T-helper 9 cell (primary cell): ENCODE measurements at regions not wholly inside any gene's neighbourhood (a gene's known extent, or its start where the extent isn't known, plus 50 kb on each side); places are given as distances from the start of the nearest gene placed in this dataset.

Source experiments
- DNase-seq: peaks from one replicate; pipeline ENCODE4 v3.0.0-alpha.2; 2020

GRCh38 chr15:38648121-38648843 is 83.7 kb upstream of the RASGRP1 start:
- DNase-seq, result no peak

GRCh38 chr15:38650384-38650783 is 85.8 kb upstream of the RASGRP1 start:
- no peak for DNase-seq

GRCh38 chr15:38650936-38651327 is 86.3 kb upstream of the RASGRP1 start:
- DNase-seq, result no peak

GRCh38 chr15:38651328-38652038 is 86.9 kb upstream of the RASGRP1 start:
- peak; percentile 28 for DNase-seq

- no peak for DNase-seq
Observed at GRCh38 chr15:38652183-38652794, 87.7 kb upstream of the RASGRP1 start.

- DNase-seq, result peak; percentile 60
Observed at GRCh38 chr15:38652998-38653397, 88.4 kb upstream of the RASGRP1 start.

GRCh38 chr15:38658431-38658830 is 93.8 kb upstream of the RASGRP1 start:
- DNase-seq, result no peak

GRCh38 chr15:38660738-38661137 is 96.1 kb upstream of the RASGRP1 start:
- DNase-seq, result no peak

- no peak for DNase-seq
Observed at GRCh38 chr15:38662033-38662802, 97.6 kb upstream of the RASGRP1 start.

GRCh38 chr15:38662805-38663204 is 98.2 kb upstream of the RASGRP1 start:
- no peak for DNase-seq

- DNase-seq, result no peak
Observed at GRCh38 chr15:38665586-38666305, 101.1 kb upstream of the RASGRP1 start.

GRCh38 chr15:38666865-38667510 is 102.4 kb upstream of the RASGRP1 start:
- DNase-seq, result no peak

- DNase-seq, result no peak
Observed at GRCh38 chr15:38667890-38668850, 103.6 kb upstream of the RASGRP1 start.

- DNase-seq, result no peak
Observed at GRCh38 chr15:38668898-38669391, 104.3 kb upstream of the RASGRP1 start.

- peak; percentile 53 for DNase-seq
Observed at GRCh38 chr15:38670128-38671005, 105.8 kb upstream of the RASGRP1 start.

- DNase-seq, result no peak
Observed at GRCh38 chr15:38671006-38671387, 106.4 kb upstream of the RASGRP1 start.

GRCh38 chr15:38671675-38672254 is 107.2 kb upstream of the RASGRP1 start:
- DNase-seq, result no peak

- DNase-seq, result no peak
Observed at GRCh38 chr15:38672273-38672672, 107.7 kb upstream of the RASGRP1 start.
